DND-41 (cell line): ENCODE measurements at regions not wholly inside any gene's neighbourhood (a gene's known extent, or its start where the extent isn't known, plus 50 kb on each side); places are given as distances from the start of the nearest gene placed in this dataset.

Source experiments
- ATAC-seq: fragments of 200-7000 bp; cut with Tn5 transposase; 3 replicates; pipeline ENCODE4 v1.9.1; 2021; ENCODE audit warnings: low read depth; ENCODE audit not compliant: insufficient read depth
- DNase-seq: peaks from one replicate; pipeline ENCODE4 v3.0.0-alpha.2; 2020
- H2AFZ ChIP-seq: 2 replicates; pipeline ENCODE4 v1.6.0; 2012; ENCODE audit warnings: low read depth, low read length
- H3K27ac ChIP-seq: 2 replicates; pipeline ENCODE4 v1.5.1; 2012; ENCODE audit warnings: low read length, inconsistent platforms
- H3K27me3 ChIP-seq: fragments of 200-600 bp; sonication (generic); 2 replicates; pipeline ENCODE4 v1.6.0; 2012; ENCODE audit warnings: low read length, mild to moderate bottlenecking, inconsistent platforms; ENCODE audit not compliant: insufficient read depth, poor library complexity
- H3K36me3 ChIP-seq: 2 replicates; pipeline ENCODE4 v1.5.1; 2012; ENCODE audit warnings: low read length, inconsistent platforms; ENCODE audit not compliant: insufficient read depth
- H3K4me1 ChIP-seq: 2 replicates; pipeline ENCODE4 v1.5.1; 2012; ENCODE audit warnings: mild to moderate bottlenecking, low read length; ENCODE audit not compliant: insufficient read depth
- H3K4me2 ChIP-seq: 2 replicates; pipeline ENCODE4 v1.6.0; 2012; ENCODE audit warnings: mild to moderate bottlenecking, moderate library complexity, low read length, inconsistent platforms; ENCODE audit not compliant: insufficient read depth
- H3K4me3 ChIP-seq, 2 experiments: fragments of 200-600 bp in 1 of 2; shearing (Covaris generic) in 1 of 2; 2 replicates each; pipeline ENCODE4 v1.5.1; 2012 to 2016; ENCODE audit warnings: inconsistent platforms in 2 of 2, low read length in 2 of 2, mild to moderate bottlenecking in 2 of 2, low read depth in 1 of 2, moderate library complexity in 1 of 2
- H3K79me2 ChIP-seq: 2 replicates; pipeline ENCODE4 v1.6.0; 2012; ENCODE audit warnings: low read length, inconsistent platforms; ENCODE audit not compliant: insufficient read depth
- H3K9ac ChIP-seq: 2 replicates; pipeline ENCODE4 v1.6.0; 2012; ENCODE audit warnings: low read depth, mild to moderate bottlenecking, inconsistent platforms, low read length, moderate library complexity
- H3K9me3 ChIP-seq: 2 replicates; pipeline ENCODE4 v1.5.1; 2012; ENCODE audit warnings: low read length, moderate library complexity, mild to moderate bottlenecking, inconsistent platforms; ENCODE audit not compliant: insufficient read depth, severe bottlenecking
- H4K20me1 ChIP-seq: 2 replicates; pipeline ENCODE4 v1.6.0; 2012; ENCODE audit warnings: low read length; ENCODE audit not compliant: insufficient read depth
- CTCF ChIP-seq: IDR thresholded peaks from 2 replicates; pipeline ENCODE4 v1.5.1; 2012; ENCODE audit warnings: borderline replicate concordance, low read length, moderate library complexity, mild to moderate bottlenecking; ENCODE audit not compliant: poor library complexity, severe bottlenecking; ENCODE audit errors: extremely low read depth
- EZH2 ChIP-seq: IDR thresholded peaks from 3 replicates; pipeline ENCODE4 v1.6.1; 2012; ENCODE audit warnings: borderline replicate concordance, low read depth, mild to moderate bottlenecking, moderate library complexity, low read length, inconsistent platforms; ENCODE audit not compliant: severe bottlenecking

GRCh38 chr10:125424191-125424847 lies 258.6 kb downstream of the TEX36 start:
- TF ChIP-seq EZH2 (no peak), CTCF (no peak)
- ATAC-seq (no peak), DNase-seq (no peak)
- H2AFZ ChIP-seq: no peak overlapping the region
- no peak overlapping the region for H3K4me3 ChIP-seq
- no peaks in the 10 kb centered on the region for H3K4me1 ChIP-seq
- H3K79me2 ChIP-seq: no peaks in the 10 kb centered on the region
- no peaks in the 10 kb centered on the region for H3K36me3 ChIP-seq
- peaks cover 10% of the 10 kb centered on the region for H3K27me3 ChIP-seq
- no peaks in the 10 kb centered on the region for H4K20me1 ChIP-seq
- no peak overlapping the region for H3K4me2 ChIP-seq
- H3K27ac ChIP-seq: no peak overlapping the region
- no peaks in the 10 kb centered on the region for H3K9me3 ChIP-seq
- no peak overlapping the region for H3K9ac ChIP-seq

GRCh38 chr10:125423569-125423968 lies 259.4 kb downstream of the TEX36 start:
- Histone ChIP-seq H3K9me3 (no peaks in the 10 kb centered on the region), H3K79me2 (no peaks in the 10 kb centered on the region), H3K27ac (no peak overlapping the region), H3K4me1 (no peaks in the 10 kb centered on the region), H3K4me3 (no peak overlapping the region), H3K4me2 (no peak overlapping the region), H3K27me3 (peaks cover 10% of the 10 kb centered on the region), H2AFZ (no peak overlapping the region), H3K9ac (no peak overlapping the region), H3K36me3 (no peaks in the 10 kb centered on the region), H4K20me1 (no peaks in the 10 kb centered on the region)
- DNase-seq (no peak), ATAC-seq (no peak)
- TF ChIP-seq CTCF (no peak), EZH2 (no peak)

GRCh38 chr10:125419831-125420230 lies 259.5 kb upstream of the CTBP2 start:
- H2AFZ ChIP-seq: no peak overlapping the region
- no peaks in the 10 kb centered on the region for H4K20me1 ChIP-seq
- no peaks in the 10 kb centered on the region for H3K4me1 ChIP-seq
- H3K79me2 ChIP-seq: no peaks in the 10 kb centered on the region
- TF ChIP-seq EZH2 (no peak), CTCF (no peak)
- peaks cover 14% of the 10 kb centered on the region for H3K27me3 ChIP-seq
- no peak overlapping the region for H3K27ac ChIP-seq
- no peak overlapping the region for H3K9ac ChIP-seq
- no peaks in the 10 kb centered on the region for H3K9me3 ChIP-seq
- H3K36me3 ChIP-seq: no peaks in the 10 kb centered on the region
- no peak for DNase-seq
- ATAC-seq: no peak
- no peak overlapping the region for H3K4me3 ChIP-seq
- H3K4me2 ChIP-seq: no peak overlapping the region

- no peaks in the 10 kb centered on the region for H3K4me1 ChIP-seq
- H3K36me3 ChIP-seq: no peaks in the 10 kb centered on the region
- no peak overlapping the region for H3K9ac ChIP-seq
- no peaks in the 10 kb centered on the region for H3K79me2 ChIP-seq
- no peak overlapping the region for H2AFZ ChIP-seq
- H3K4me3 ChIP-seq: no peak overlapping the region
- DNase-seq (no peak), ATAC-seq (no peak)
- peaks cover 14% of the 10 kb centered on the region for H3K27me3 ChIP-seq
- no peaks in the 10 kb centered on the region for H4K20me1 ChIP-seq
- no peak overlapping the region for H3K27ac ChIP-seq
- H3K9me3 ChIP-seq: no peaks in the 10 kb centered on the region
- no peak for TF ChIP-seq EZH2
- no peak for TF ChIP-seq CTCF
- no peak overlapping the region for H3K4me2 ChIP-seq
Measured at GRCh38 chr10:125419146-125419545, 258.8 kb upstream of the CTBP2 start.
